ENCODE measurements at regions not wholly inside any gene's neighbourhood (a gene's known extent, or its start where the extent isn't known, plus 50 kb on each side); places are given as distances from the start of the nearest gene placed in this dataset.

GRCh38 chr4:136687118-136687517 lies 845.2 kb downstream of the PCDH18 start:
- peak; percentile 57 for TF ChIP-seq CTCF (conservative IDR thresholded peaks at IDR 0.05; ENCODE audit: low read depth, low read length)
- no peak for TF ChIP-seq EZH2 (IDR thresholded peaks at IDR 0.05; ENCODE audit: borderline replicate concordance, low read depth, low read length, poor library complexity, severe bottlenecking)

All from A673 (cell line).